Type B pancreatic cell (in vitro differentiated cells): ENCODE measurements at regions not wholly inside any gene's neighbourhood (a gene's known extent, or its start where the extent isn't known, plus 50 kb on each side); places are given as distances from the start of the nearest gene placed in this dataset.

ENCODE experiments used
- DNase-seq: peaks from one replicate; pipeline ENCODE4 v3.0.0; 2021; ENCODE audit warnings: mixed read lengths; ENCODE audit not compliant: unreplicated experiment; ENCODE audit errors: extremely low spot score
- H3K27ac Mint-ChIP-seq: 2 replicates; pipeline ENCODE4 v1.8.0; 2021; ENCODE audit warnings: mild to moderate bottlenecking, mixed read lengths
- H3K27me3 Mint-ChIP-seq: 2 replicates; pipeline ENCODE4 v1.8.0; 2021; ENCODE audit warnings: mixed read lengths
- H3K36me3 Mint-ChIP-seq: 2 replicates; pipeline ENCODE4 v1.8.0; 2021; ENCODE audit warnings: mixed read lengths
- H3K4me1 Mint-ChIP-seq: one replicate; pipeline ENCODE4 v1.8.0; 2021; ENCODE audit warnings: mixed read lengths; ENCODE audit not compliant: unreplicated experiment
- H3K4me3 Mint-ChIP-seq: 2 replicates; pipeline ENCODE4 v1.8.0; 2021; ENCODE audit warnings: mild to moderate bottlenecking, mixed read lengths
- H3K9me3 Mint-ChIP-seq: 2 replicates; pipeline ENCODE4 v1.8.0; 2021; ENCODE audit warnings: mixed read lengths
- CTCF ChIP-seq: fragments of 200-600 bp; sonication (generic); conservative IDR thresholded peaks from 2 replicates; pipeline ENCODE4 v1.5.0; 2021; ENCODE audit warnings: antibody characterized with exemption, mild to moderate bottlenecking

DNA sequence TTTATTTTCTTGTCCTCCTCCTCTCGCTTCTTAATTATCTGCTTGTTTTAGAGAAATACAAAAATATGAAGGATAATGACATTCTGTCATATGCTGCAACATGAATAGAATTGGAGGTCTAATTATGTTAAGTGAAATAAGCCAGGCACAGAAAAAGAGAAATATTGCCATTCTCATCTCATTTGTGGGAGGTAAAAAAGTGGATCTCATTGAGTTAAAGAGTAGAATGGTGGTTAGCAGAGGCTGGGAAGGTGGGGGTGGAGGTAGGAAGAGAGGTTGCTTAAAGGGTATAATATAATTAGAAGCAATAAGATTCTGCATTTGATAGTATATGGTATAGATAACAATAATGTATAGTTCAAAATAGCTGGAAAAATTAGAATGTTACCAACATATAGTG is 231.3 kb downstream of the JRKL start:
- no peaks in the 10 kb centered on the region for H3K36me3 Mint-ChIP-seq
- TF ChIP-seq CTCF = no peak
- no peak overlapping the region for H3K4me3 Mint-ChIP-seq
- no peak overlapping the region for H3K27ac Mint-ChIP-seq
- H3K4me1 Mint-ChIP-seq = no peaks in the 10 kb centered on the region
- peaks cover 27% of the 10 kb centered on the region for H3K27me3 Mint-ChIP-seq
- peaks cover 2% of the 10 kb centered on the region for H3K9me3 Mint-ChIP-seq
- DNase-seq = no peak

DNA sequence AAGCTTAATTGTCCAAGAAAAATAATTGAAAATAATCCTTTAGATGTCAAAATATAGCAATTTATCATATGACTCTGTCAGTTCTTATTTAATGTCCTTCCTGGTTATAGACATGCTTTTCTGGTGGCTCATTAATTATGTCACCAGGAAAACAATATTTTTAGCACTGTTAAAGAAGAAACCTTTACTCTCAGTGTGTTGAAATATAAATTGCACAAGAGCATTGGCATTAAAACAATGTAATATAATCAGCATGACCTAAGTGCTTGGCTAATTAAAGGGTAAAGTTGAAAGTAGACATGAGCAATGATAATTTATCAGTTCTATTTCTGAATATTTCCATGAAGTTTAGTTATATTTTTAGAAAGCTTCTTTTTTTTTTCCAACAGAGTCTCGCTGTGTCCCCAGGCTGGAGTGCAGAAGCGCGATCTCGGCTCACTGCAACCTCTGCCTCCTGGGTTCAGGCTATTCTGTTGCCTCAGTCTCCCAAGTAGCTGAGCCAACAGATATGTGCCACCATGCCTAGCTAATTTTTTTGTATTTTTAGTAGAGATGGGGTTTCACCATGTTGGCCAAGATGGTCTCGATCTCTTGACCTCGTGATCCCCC is 232.3 kb downstream of the JRKL start:
- Mint-ChIP-seq H3K27ac (no peak overlapping the region), H3K9me3 (peaks cover 11% of the 10 kb centered on the region), H3K4me1 (no peaks in the 10 kb centered on the region), H3K27me3 (peaks cover 25% of the 10 kb centered on the region), H3K4me3 (no peak overlapping the region), H3K36me3 (no peaks in the 10 kb centered on the region)
- DNase-seq = no peak
- no peak for TF ChIP-seq CTCF

- H3K27me3 Mint-ChIP-seq = peaks cover 21% of the 10 kb centered on the region
Observed at GRCh38 chr11:96624126-96624525, 234.3 kb downstream of the JRKL start.

DNA sequence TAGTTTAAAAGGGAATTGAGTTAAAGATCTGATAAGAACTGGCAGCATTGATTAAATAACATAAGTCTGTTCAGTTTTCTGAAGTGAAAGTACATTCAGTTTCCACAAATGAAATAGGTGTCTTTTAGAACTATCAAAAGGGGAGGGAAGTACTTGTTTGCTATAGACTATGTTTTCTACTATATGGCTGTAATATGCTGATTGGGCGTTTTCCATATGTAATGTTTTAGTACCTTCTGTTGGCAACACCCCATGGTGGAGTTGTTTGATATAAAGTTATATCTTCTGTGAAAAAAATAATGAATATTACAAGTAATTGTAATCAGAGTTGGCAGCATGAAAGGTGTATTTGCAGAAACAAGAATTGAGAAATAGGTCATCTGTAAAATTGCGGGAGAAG is 237.6 kb downstream of the JRKL start:
- Mint-ChIP-seq H3K27me3 (peaks cover 39% of the 10 kb centered on the region), H3K9me3 (peaks cover 11% of the 10 kb centered on the region), H3K4me3 (no peak overlapping the region), H3K27ac (no peak overlapping the region), H3K4me1 (no peaks in the 10 kb centered on the region), H3K36me3 (no peaks in the 10 kb centered on the region)
- no peak for TF ChIP-seq CTCF
- DNase-seq = no peak

More at GRCh38 chr11:96624126-96624525, 234.3 kb downstream of the JRKL start:
- H3K4me3 Mint-ChIP-seq = no peak overlapping the region
- H3K9me3 Mint-ChIP-seq = peaks cover 11% of the 10 kb centered on the region
- no peak overlapping the region for H3K27ac Mint-ChIP-seq
- no peaks in the 10 kb centered on the region for H3K36me3 Mint-ChIP-seq
- H3K4me1 Mint-ChIP-seq = no peaks in the 10 kb centered on the region
- no peak for DNase-seq
- TF ChIP-seq CTCF = no peak

DNA sequence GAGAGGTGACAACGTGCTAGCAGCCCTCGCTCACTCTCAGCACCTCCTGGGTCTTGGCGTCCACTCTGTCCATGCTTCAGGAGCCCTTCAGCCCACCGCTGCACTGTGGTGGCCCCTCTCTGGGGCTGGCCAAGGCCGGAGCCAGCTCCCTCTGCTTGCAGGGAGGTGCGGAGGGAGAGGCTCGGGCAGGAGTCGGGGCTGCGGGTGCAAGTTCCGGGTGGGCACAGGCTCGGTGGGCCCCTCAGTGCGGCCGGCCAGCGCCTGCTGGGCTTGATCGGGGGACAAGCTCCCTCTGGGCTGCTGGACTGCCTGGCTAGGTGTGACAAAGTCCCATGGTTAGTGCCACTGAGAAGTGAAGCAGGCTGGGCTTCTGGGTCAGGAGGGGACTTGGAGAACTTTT is 245.8 kb downstream of the JRKL start:
- TF ChIP-seq CTCF = no peak
- Mint-ChIP-seq H3K4me3 (no peak overlapping the region), H3K36me3 (no peaks in the 10 kb centered on the region), H3K27ac (no peak overlapping the region), H3K9me3 (no peaks in the 10 kb centered on the region), H3K27me3 (peaks cover 15% of the 10 kb centered on the region), H3K4me1 (no peaks in the 10 kb centered on the region)
- no peak for DNase-seq

GRCh38 chr11:96641261-96641660 is 251.4 kb downstream of the JRKL start:
- peaks cover 7% of the 10 kb centered on the region for H3K27me3 Mint-ChIP-seq
- H3K36me3 Mint-ChIP-seq = no peaks in the 10 kb centered on the region
- H3K4me3 Mint-ChIP-seq = no peak overlapping the region
- H3K4me1 Mint-ChIP-seq = no peaks in the 10 kb centered on the region
- no peaks in the 10 kb centered on the region for H3K9me3 Mint-ChIP-seq
- H3K27ac Mint-ChIP-seq = no peak overlapping the region
- no peak for TF ChIP-seq CTCF
- no peak for DNase-seq
